ENCODE measurements at regions not wholly inside any gene's neighbourhood (a gene's known extent, or its start where the extent isn't known, plus 50 kb on each side); places are given as distances from the start of the nearest gene placed in this dataset.

- Histone ChIP-seq H2AFZ (ENCODE audit: insufficient read depth, low read length, poor library complexity) (no peak overlapping the region), H2BK120ac (ENCODE audit: insufficient read depth, low read length, poor library complexity) (no peak overlapping the region), H3K23ac (ENCODE audit: low read length) (no peak overlapping the region), H3K18ac (ENCODE audit: low read length) (no peak overlapping the region), H4K8ac (ENCODE audit: low read depth, low read length) (no peak overlapping the region), H3K4ac (ENCODE audit: low read depth, low read length) (no peak overlapping the region), H3K14ac (ENCODE audit: low read length) (no peak overlapping the region), H3K79me2 (ENCODE audit: control insufficient read depth, insufficient read depth, low read length, poor library complexity) (no peaks in the 10 kb centered on the region), H3K79me1 (ENCODE audit: low read length) (no peaks in the 10 kb centered on the region), H2BK5ac (ENCODE audit: low read depth, low read length, poor library complexity) (no peak overlapping the region), H3K9me3 (ENCODE audit: insufficient read depth, low read depth, low read length) (no peaks in the 10 kb centered on the region), H2BK12ac (ENCODE audit: low read length) (no peak overlapping the region), H3K9ac (ENCODE audit: low read length) (no peak overlapping the region), H3K4me2 (ENCODE audit: low read length) (no peak overlapping the region), H3K4me1 (ENCODE audit: control insufficient read depth in 1 of 2, insufficient read depth in 2 of 2, low read length in 2 of 2) (no peaks in the 10 kb centered on the region), H3K27me3 (ENCODE audit: insufficient read depth, low read length) (no peaks in the 10 kb centered on the region), H3K27ac (ENCODE audit: low read depth, low read length) (no peak overlapping the region), H4K12ac (ENCODE audit: low read depth, low read length) (no peak overlapping the region), H2AK5ac (ENCODE audit: low read length) (no peak overlapping the region), H3K36me3 (ENCODE audit: control insufficient read depth in 1 of 2, insufficient read depth in 2 of 2, low read length in 2 of 2) (no peaks in the 10 kb centered on the region), H3K4me3 (ENCODE audit: low read depth, low read length) (no peak overlapping the region), H4K91ac (ENCODE audit: low read depth, low read length) (no peak overlapping the region)
- DNase-seq: no peak
- WGBS (ENCODE audit: extremely low coverage, insufficient coverage, insufficient read length): no CpG with 5 or more reads among the region's 4 CpGs
Observed at GRCh38 chrX:79618280-79618679, 251.1 kb upstream of the ITM2A start.

GRCh38 chrX:79604364-79604763 is 237.2 kb upstream of the ITM2A start:
- Histone ChIP-seq H4K8ac (ENCODE audit: low read depth, low read length) (no peak overlapping the region), H3K79me1 (ENCODE audit: low read length) (no peaks in the 10 kb centered on the region)
- DNase-seq: no peak

GRCh38 chrX:79601341-79602131 is 234.4 kb upstream of the ITM2A start:
- Histone ChIP-seq H3K4me1 (ENCODE audit: control insufficient read depth in 1 of 2, insufficient read depth in 2 of 2, low read length in 2 of 2) (no peaks in the 10 kb centered on the region), H3K4ac (ENCODE audit: low read depth, low read length) (no peak overlapping the region)
- no CpG with 5 or more reads among the region's 3 CpGs for WGBS (ENCODE audit: extremely low coverage, insufficient coverage, insufficient read length)

More at GRCh38 chrX:79604364-79604763, 237.2 kb upstream of the ITM2A start:
- H3K9ac ChIP-seq (ENCODE audit: low read length): no peak overlapping the region
- no peaks in the 10 kb centered on the region for H3K36me3 ChIP-seq (ENCODE audit: control insufficient read depth in 1 of 2, insufficient read depth in 2 of 2, low read length in 2 of 2)
- no peak overlapping the region for H3K27ac ChIP-seq (ENCODE audit: low read depth, low read length)
- no peak overlapping the region for H2BK12ac ChIP-seq (ENCODE audit: low read length)
- H4K91ac ChIP-seq (ENCODE audit: low read depth, low read length): no peak overlapping the region
- H3K4me1 ChIP-seq (ENCODE audit: control insufficient read depth in 1 of 2, insufficient read depth in 2 of 2, low read length in 2 of 2): no peaks in the 10 kb centered on the region
- H2BK120ac ChIP-seq (ENCODE audit: insufficient read depth, low read length, poor library complexity): no peak overlapping the region
- no peak overlapping the region for H2AK5ac ChIP-seq (ENCODE audit: low read length)
- no peak overlapping the region for H3K4me2 ChIP-seq (ENCODE audit: low read length)
- H3K4ac ChIP-seq (ENCODE audit: low read depth, low read length): no peak overlapping the region
- no peaks in the 10 kb centered on the region for H3K27me3 ChIP-seq (ENCODE audit: insufficient read depth, low read length)
- no peaks in the 10 kb centered on the region for H3K9me3 ChIP-seq (ENCODE audit: insufficient read depth, low read depth, low read length)
- H3K23ac ChIP-seq (ENCODE audit: low read length): no peak overlapping the region
- H3K14ac ChIP-seq (ENCODE audit: low read length): no peak overlapping the region
- no CpG with 5 or more reads among the region's 4 CpGs for WGBS (ENCODE audit: extremely low coverage, insufficient coverage, insufficient read length)
- H2AFZ ChIP-seq (ENCODE audit: insufficient read depth, low read length, poor library complexity): no peak overlapping the region
- H2BK5ac ChIP-seq (ENCODE audit: low read depth, low read length, poor library complexity): no peak overlapping the region
- H3K4me3 ChIP-seq (ENCODE audit: low read depth, low read length): no peak overlapping the region
- H3K79me2 ChIP-seq (ENCODE audit: control insufficient read depth, insufficient read depth, low read length, poor library complexity): no peaks in the 10 kb centered on the region
- no peak overlapping the region for H3K18ac ChIP-seq (ENCODE audit: low read length)
- H4K12ac ChIP-seq (ENCODE audit: low read depth, low read length): no peak overlapping the region

GRCh38 chrX:79592259-79592658 is 225.1 kb upstream of the ITM2A start:
- no peak overlapping the region for H3K4me2 ChIP-seq (ENCODE audit: low read length)
- no peak overlapping the region for H4K12ac ChIP-seq (ENCODE audit: low read depth, low read length)
- no peaks in the 10 kb centered on the region for H3K36me3 ChIP-seq (ENCODE audit: control insufficient read depth in 1 of 2, insufficient read depth in 2 of 2, low read length in 2 of 2)
- H2BK5ac ChIP-seq (ENCODE audit: low read depth, low read length, poor library complexity): no peak overlapping the region
- H3K9me3 ChIP-seq (ENCODE audit: insufficient read depth, low read depth, low read length): peaks cover 6% of the 10 kb centered on the region
- H3K27ac ChIP-seq (ENCODE audit: low read depth, low read length): no peak overlapping the region
- no peaks in the 10 kb centered on the region for H3K27me3 ChIP-seq (ENCODE audit: insufficient read depth, low read length)
- H2BK120ac ChIP-seq (ENCODE audit: insufficient read depth, low read length, poor library complexity): no peak overlapping the region
- no peak overlapping the region for H3K9ac ChIP-seq (ENCODE audit: low read length)
- no peaks in the 10 kb centered on the region for H3K79me2 ChIP-seq (ENCODE audit: control insufficient read depth, insufficient read depth, low read length, poor library complexity)
- no peak overlapping the region for H2AFZ ChIP-seq (ENCODE audit: insufficient read depth, low read length, poor library complexity)
- no peak overlapping the region for H3K4ac ChIP-seq (ENCODE audit: low read depth, low read length)
- no peaks in the 10 kb centered on the region for H3K79me1 ChIP-seq (ENCODE audit: low read length)
- no peak for DNase-seq
- H3K23ac ChIP-seq (ENCODE audit: low read length): no peak overlapping the region
- H4K91ac ChIP-seq (ENCODE audit: low read depth, low read length): no peak overlapping the region
- no peak overlapping the region for H3K18ac ChIP-seq (ENCODE audit: low read length)
- H3K4me3 ChIP-seq (ENCODE audit: low read depth, low read length): no peak overlapping the region
- H2BK12ac ChIP-seq (ENCODE audit: low read length): no peak overlapping the region
- WGBS (ENCODE audit: extremely low coverage, insufficient coverage, insufficient read length): no CpG with 5 or more reads among the region's 3 CpGs
- H3K4me1 ChIP-seq (ENCODE audit: control insufficient read depth in 1 of 2, insufficient read depth in 2 of 2, low read length in 2 of 2): no peaks in the 10 kb centered on the region
- H2AK5ac ChIP-seq (ENCODE audit: low read length): no peak overlapping the region
- H4K8ac ChIP-seq (ENCODE audit: low read depth, low read length): no peak overlapping the region
- H3K14ac ChIP-seq (ENCODE audit: low read length): no peak overlapping the region

More at GRCh38 chrX:79601341-79602131, 234.4 kb upstream of the ITM2A start:
- no peak overlapping the region for H2AK5ac ChIP-seq (ENCODE audit: low read length)
- no peak overlapping the region for H3K4me2 ChIP-seq (ENCODE audit: low read length)
- H2AFZ ChIP-seq (ENCODE audit: insufficient read depth, low read length, poor library complexity): no peak overlapping the region
- no peaks in the 10 kb centered on the region for H3K79me2 ChIP-seq (ENCODE audit: control insufficient read depth, insufficient read depth, low read length, poor library complexity)
- no peak overlapping the region for H3K23ac ChIP-seq (ENCODE audit: low read length)
- no peak for DNase-seq
- H2BK5ac ChIP-seq (ENCODE audit: low read depth, low read length, poor library complexity): no peak overlapping the region
- no peak overlapping the region for H4K91ac ChIP-seq (ENCODE audit: low read depth, low read length)
- H2BK12ac ChIP-seq (ENCODE audit: low read length): no peak overlapping the region
- no peak overlapping the region for H3K18ac ChIP-seq (ENCODE audit: low read length)
- H3K9me3 ChIP-seq (ENCODE audit: insufficient read depth, low read depth, low read length): no peaks in the 10 kb centered on the region
- H2BK120ac ChIP-seq (ENCODE audit: insufficient read depth, low read length, poor library complexity): no peak overlapping the region
- no peak overlapping the region for H3K9ac ChIP-seq (ENCODE audit: low read length)
- H3K27me3 ChIP-seq (ENCODE audit: insufficient read depth, low read length): no peaks in the 10 kb centered on the region
- H3K79me1 ChIP-seq (ENCODE audit: low read length): no peaks in the 10 kb centered on the region
- no peak overlapping the region for H3K14ac ChIP-seq (ENCODE audit: low read length)
- H3K27ac ChIP-seq (ENCODE audit: low read depth, low read length): no peak overlapping the region
- H3K4me3 ChIP-seq (ENCODE audit: low read depth, low read length): no peak overlapping the region
- H4K12ac ChIP-seq (ENCODE audit: low read depth, low read length): no peak overlapping the region
- no peak overlapping the region for H4K8ac ChIP-seq (ENCODE audit: low read depth, low read length)
- no peaks in the 10 kb centered on the region for H3K36me3 ChIP-seq (ENCODE audit: control insufficient read depth in 1 of 2, insufficient read depth in 2 of 2, low read length in 2 of 2)

Data from trophoblast cell (in vitro differentiated cells and primary cell).